HG02970 (cell line): ENCODE measurements at regions not wholly inside any gene's neighbourhood (a gene's known extent, or its start where the extent isn't known, plus 50 kb on each side); places are given as distances from the start of the nearest gene placed in this dataset.
A peak's percentile ranks its signal among the peaks of the same experiment; 100 is the strongest.
"Not testable (repeated sequence)": the region's sequence is repeated elsewhere in the genome, so short reads cannot be mapped to it uniquely, and the experiment has no call there.

ENCODE experiments used
- ATAC-seq: cut with Tn5 transposase; IDR thresholded peaks from one replicate; pipeline ENCODE4 v1.9.1; 2021; ENCODE audit warnings: mild to moderate bottlenecking, moderate library complexity, moderate number of reproducible peaks; ENCODE audit not compliant: unreplicated experiment, low FRiP score

- ATAC-seq = no peak
Measured at GRCh38 chr9:89690334-89690912, 85.6 kb downstream of the GADD45G start.

- ATAC-seq = no peak
Measured at GRCh38 chr9:89695441-89695891, 90.7 kb downstream of the GADD45G start.

- not testable (repeated sequence) for ATAC-seq
Measured at GRCh38 chr9:89695979-89696378, 91.2 kb downstream of the GADD45G start.

- ATAC-seq = no peak
Measured at GRCh38 chr9:89696780-89697179, 92.0 kb downstream of the GADD45G start.

GRCh38 chr9:89697553-89697952, 92.7 kb downstream of the GADD45G start:
- ATAC-seq = no peak

GRCh38 chr9:89698411-89699005, 93.7 kb downstream of the GADD45G start:
- no peak for ATAC-seq

GRCh38 chr9:89699646-89700045, 94.8 kb downstream of the GADD45G start:
- no peak for ATAC-seq

GRCh38 chr9:89701221-89701798, 96.5 kb downstream of the GADD45G start:
- peak; percentile 66 for ATAC-seq

GRCh38 chr9:89702401-89702800, 97.6 kb downstream of the GADD45G start:
- ATAC-seq = no peak

GRCh38 chr9:89705651-89706050, 100.8 kb downstream of the GADD45G start:
- ATAC-seq = no peak

GRCh38 chr9:89706086-89706485, 101.3 kb downstream of the GADD45G start:
- no peak for ATAC-seq

- ATAC-seq = no peak
Measured at GRCh38 chr9:89706731-89707191, 101.9 kb downstream of the GADD45G start.

GRCh38 chr9:89710697-89711096, 105.9 kb downstream of the GADD45G start:
- ATAC-seq = no peak

- ATAC-seq = no peak
Measured at GRCh38 chr9:89711866-89712265, 107.1 kb downstream of the GADD45G start.

GRCh38 chr9:89712283-89712682, 107.5 kb downstream of the GADD45G start:
- no peak for ATAC-seq

- no peak for ATAC-seq
Measured at GRCh38 chr9:89714321-89714720, 109.5 kb downstream of the GADD45G start.

- ATAC-seq = no peak
Measured at GRCh38 chr9:89715318-89715858, 110.6 kb downstream of the GADD45G start.

- ATAC-seq = no peak
Measured at GRCh38 chr9:89715881-89716280, 111.1 kb downstream of the GADD45G start.

GRCh38 chr9:89716559-89716958, 111.7 kb downstream of the GADD45G start:
- ATAC-seq = no peak

GRCh38 chr9:89718176-89718575, 113.4 kb downstream of the GADD45G start:
- ATAC-seq = no peak

GRCh38 chr9:89718651-89719050, 113.8 kb downstream of the GADD45G start:
- no peak for ATAC-seq

GRCh38 chr9:89719202-89719601, 114.4 kb downstream of the GADD45G start:
- ATAC-seq = no peak
